ENCODE measurements at regions not wholly inside any gene's neighbourhood (a gene's known extent, or its start where the extent isn't known, plus 50 kb on each side); places are given as distances from the start of the nearest gene placed in this dataset.

GRCh38 chr6:165047952-165048351, 261.5 kb downstream of the C6orf118 start:
- TF ChIP-seq CTCF (IDR thresholded peaks at IDR 0.05) (no peak), POLR2AphosphoS5 (IDR thresholded peaks at IDR 0.05) (no peak), POLR2A (IDR thresholded peaks at IDR 0.05; ENCODE audit: low read depth) (no peak), EP300 (IDR thresholded peaks at IDR 0.05) (no peak)

Data from esophagus muscularis mucosa (tissue), 4 donors.